ENCODE measurements at regions not wholly inside any gene's neighbourhood (a gene's known extent, or its start where the extent isn't known, plus 50 kb on each side); places are given as distances from the start of the nearest gene placed in this dataset.

GRCh38 chr1:194602184-194602583, 1415.8 kb upstream of the B3GALT2 start:
- no peak for TF ChIP-seq CTCF (IDR thresholded peaks at IDR 0.05; ENCODE audit: control extremely low read depth, extremely low read depth, low read depth, missing control alignments)
- ChIA-PET CTCF (no interaction called here), POLR2A (no interaction called here)
- DNase-seq (ENCODE audit: extremely low spot score) = no peak

GRCh38 chr1:194600716-194601115, 1414.3 kb upstream of the B3GALT2 start:
- CTCF ChIA-PET = no interaction called here
- POLR2A ChIA-PET = no interaction called here
- no peak for DNase-seq (ENCODE audit: extremely low spot score)
- TF ChIP-seq CTCF (IDR thresholded peaks at IDR 0.05; ENCODE audit: control extremely low read depth, extremely low read depth, low read depth, missing control alignments) = no peak

GRCh38 chr1:194598098-194598497, 1411.7 kb upstream of the B3GALT2 start:
- DNase-seq (ENCODE audit: extremely low spot score) = no peak
- ChIA-PET CTCF (no interaction called here), POLR2A (no interaction called here)
- no peak for TF ChIP-seq CTCF (IDR thresholded peaks at IDR 0.05; ENCODE audit: control extremely low read depth, extremely low read depth, low read depth, missing control alignments)

GRCh38 chr1:194586302-194586701, 1399.9 kb upstream of the B3GALT2 start:
- no peak for DNase-seq (ENCODE audit: extremely low spot score)
- ChIA-PET CTCF (no interaction called here), POLR2A (no interaction called here)
- TF ChIP-seq CTCF (IDR thresholded peaks at IDR 0.05; ENCODE audit: control extremely low read depth, extremely low read depth, low read depth, missing control alignments) = no peak

- ChIA-PET CTCF (interaction anchor here (1.4 kb wide), 1 partner anchor 9 kb away, joined by 5 read pairs; no protein-coding TSS in a partner anchor), POLR2A (no interaction called here)
- no peak for DNase-seq (ENCODE audit: extremely low spot score)
- TF ChIP-seq CTCF (IDR thresholded peaks at IDR 0.05; ENCODE audit: control extremely low read depth, extremely low read depth, low read depth, missing control alignments) = no peak
Observed at GRCh38 chr1:194584052-194584451, 1397.6 kb upstream of the B3GALT2 start.

GRCh38 chr1:194570476-194570875, 1384.1 kb upstream of the B3GALT2 start:
- ChIA-PET POLR2A (no interaction called here), CTCF (no interaction called here)
- no peak for DNase-seq (ENCODE audit: extremely low spot score)
- TF ChIP-seq CTCF (IDR thresholded peaks at IDR 0.05; ENCODE audit: control extremely low read depth, extremely low read depth, low read depth, missing control alignments) = no peak

GRCh38 chr1:194568610-194569009, 1382.2 kb upstream of the B3GALT2 start:
- no peak for DNase-seq (ENCODE audit: extremely low spot score)
- POLR2A ChIA-PET = no interaction called here
- CTCF ChIA-PET = interaction anchor here (2.0 kb wide), 1 partner anchor 8 kb away, joined by 7 read pairs; no protein-coding TSS in a partner anchor
- no peak for TF ChIP-seq CTCF (IDR thresholded peaks at IDR 0.05; ENCODE audit: control extremely low read depth, extremely low read depth, low read depth, missing control alignments)

Measured in GM10248 (cell line).